HepG2 (cell line): ENCODE measurements at regions not wholly inside any gene's neighbourhood (a gene's known extent, or its start where the extent isn't known, plus 50 kb on each side); places are given as distances from the start of the nearest gene placed in this dataset.
"Not testable (repeated sequence)": the region's sequence is repeated elsewhere in the genome, so short reads cannot be mapped to it uniquely, and the experiment has no call there.

Experiments used
- ATAC-seq: fragments of 200-7000 bp; cut with Tn5 transposase; 3 replicates; pipeline ENCODE4 v1.9.1; 2020; ENCODE audit warnings: mild to moderate bottlenecking, moderate library complexity
- BruUV-seq: library from RNA; stranded (reverse); fragments of 400-500 nt; replicated peaks from 2 replicates; lab custom pipeline; 2021; lab: Mats Ljungman, UMichigan
- CTCF ChIA-PET: fragments of 300-600 bp; formaldehyde crosslinking; extraction: SDS; loops from one replicate; lab custom pipeline; 2021; ENCODE audit warnings: low total read pairs, inconsistent platforms, low intra/inter-chr PET ratio; lab: Yijun Ruan, JAX
- POLR2A ChIA-PET: fragments of 350-600 bp; sonication (Branson Sonifier 250); formaldehyde crosslinking; loops from one replicate; lab custom pipeline; 2020; ENCODE audit warnings: antibody characterized with exemption, inconsistent platforms; lab: Yijun Ruan, JAX
- DNase-seq: peaks from one replicate; pipeline ENCODE4 v3.0.0-alpha.2; 2015; ENCODE audit warnings: low spot score
- FAIRE-seq: peaks from 3 replicates; lab custom pipeline; 2011; peaks lifted over from hg19 to GRCh38; lab: Jason Lieb, UNC
- H2AFZ ChIP-seq: one replicate; pipeline ENCODE4 v1.6.1; 2011; ENCODE audit warnings: low read length, inconsistent platforms
- H3K27ac ChIP-seq: fragments of 300-600 bp; 3 replicates; pipeline ENCODE4 v1.8.0; 2011; ENCODE audit warnings: mixed run types, mild to moderate bottlenecking, mixed read lengths, low read length, inconsistent platforms; ENCODE audit not compliant: insufficient read depth; ENCODE audit errors: extremely low read length
- H3K27me3 ChIP-seq, 2 experiments: fragments of 200-600 bp in 1 of 2; 2 replicates in 1 of 2; 3 replicates in 1 of 2; pipeline versions ENCODE4 v1.6.0 to v1.8.0; 2011; ENCODE audit warnings: low read length in 2 of 2, mild to moderate bottlenecking in 2 of 2, moderate library complexity in 2 of 2, inconsistent platforms in 1 of 2; ENCODE audit not compliant: insufficient read depth in 2 of 2, control insufficient read depth in 1 of 2
- H3K36me3 ChIP-seq, 2 experiments: fragments of 200-600 bp in 1 of 2; replicated peaks in 1 of 2; 2 replicates in 1 of 2; 3 replicates in 1 of 2; pipeline versions ENCODE4 v1.5.1 to v1.8.0; 2011; ENCODE audit warnings: low read length in 2 of 2, inconsistent platforms in 1 of 2; ENCODE audit not compliant: insufficient read depth in 2 of 2, control insufficient read depth in 1 of 2
- H3K4me1 ChIP-seq: 2 replicates; pipeline ENCODE4 v1.5.1; 2012; ENCODE audit warnings: low read length, inconsistent platforms; ENCODE audit not compliant: insufficient read depth
- H3K4me2 ChIP-seq: 2 replicates; pipeline ENCODE4 v1.6.0; 2011; ENCODE audit warnings: low read depth, low read length, inconsistent platforms
- H3K4me3 ChIP-seq, 3 experiments: fragments of 200-600 bp in 1 of 3; sonication (generic), shearing (Covaris generic) in 1 of 3; replicated peaks in 1 of 3; 2 replicates each; pipeline ENCODE4 v1.5.1; 2011 to 2016; ENCODE audit warnings: low read length in 3 of 3, inconsistent platforms in 2 of 3, low read depth in 2 of 3, mild to moderate bottlenecking in 2 of 3, control low read depth in 1 of 3, mixed read lengths in 1 of 3; ENCODE audit not compliant: insufficient read depth in 1 of 3
- H3K79me2 ChIP-seq: one replicate; pipeline ENCODE4 v1.6.1; 2011; ENCODE audit warnings: low read length, inconsistent platforms; ENCODE audit not compliant: insufficient read depth
- H3K9ac ChIP-seq: 2 replicates; pipeline ENCODE4 v1.6.0; 2011; ENCODE audit warnings: mild to moderate bottlenecking, low read depth, low read length, inconsistent platforms; ENCODE audit not compliant: insufficient read depth
- H3K9me3 ChIP-seq: 2 replicates; pipeline ENCODE4 v1.5.1; 2012; ENCODE audit warnings: mild to moderate bottlenecking, low read length
- H4K20me1 ChIP-seq: 2 replicates; pipeline ENCODE4 v1.6.0; 2011; ENCODE audit warnings: inconsistent platforms, mild to moderate bottlenecking, low read length, moderate library complexity; ENCODE audit not compliant: insufficient read depth
- ATRX ChIP-seq: sonication (generic); formaldehyde crosslinking; IDR thresholded peaks from 2 replicates; pipeline ENCODE4 v1.4.0; 2020; ENCODE audit warnings: missing genetic modification reagents, borderline replicate concordance
- GLI4 ChIP-seq: sonication (generic); formaldehyde crosslinking; IDR thresholded peaks from 2 replicates; pipeline ENCODE4 v1.5.1; 2020; ENCODE audit warnings: missing genetic modification reagents, mild to moderate bottlenecking, moderate library complexity, borderline replicate concordance
- HIVEP1 ChIP-seq: sonication (generic); formaldehyde crosslinking; IDR thresholded peaks from 2 replicates; pipeline ENCODE4 v1.4.0; 2020; ENCODE audit warnings: mild to moderate bottlenecking, missing genetic modification reagents
- HNF4A ChIP-seq: sonication (generic); formaldehyde crosslinking; IDR thresholded peaks from 2 replicates; pipeline ENCODE4 v1.4.0; 2020; ENCODE audit warnings: missing genetic modification reagents
- KDM5A ChIP-seq: fragments of 200-600 bp; sonication (generic); IDR thresholded peaks from 2 replicates; pipeline ENCODE4 v1.7.0; 2018; ENCODE audit warnings: antibody characterized with exemption, mild to moderate bottlenecking, low read length, borderline replicate concordance
- MTF2 ChIP-seq: sonication (generic); formaldehyde crosslinking; IDR thresholded peaks from 2 replicates; pipeline ENCODE4 v1.5.0; 2020; ENCODE audit warnings: missing genetic modification reagents, borderline replicate concordance
- RAD21 ChIP-seq: fragments of 450-650 bp; formaldehyde crosslinking; IDR thresholded peaks from 2 replicates; pipeline ENCODE4 v1.5.0; 2020; ENCODE audit warnings: mild to moderate bottlenecking
- RBAK ChIP-seq: sonication (generic); formaldehyde crosslinking; IDR thresholded peaks from 2 replicates; pipeline ENCODE4 v1.5.1; 2020; ENCODE audit warnings: mild to moderate bottlenecking, missing genetic modification reagents
- SMAD1 ChIP-seq: sonication (generic); formaldehyde crosslinking; IDR thresholded peaks from 2 replicates; pipeline ENCODE4 v1.4.0; 2020; ENCODE audit warnings: missing genetic modification reagents, low read depth, mild to moderate bottlenecking, borderline replicate concordance
- TOE1 ChIP-seq: sonication (generic); formaldehyde crosslinking; IDR thresholded peaks from 2 replicates; pipeline ENCODE4 v1.4.0; 2020; ENCODE audit warnings: mild to moderate bottlenecking, missing genetic modification reagents
- ZNF180 ChIP-seq: sonication (generic); formaldehyde crosslinking; IDR thresholded peaks from 2 replicates; pipeline ENCODE4 v1.4.0; 2020; ENCODE audit warnings: low read depth, missing genetic modification reagents, borderline replicate concordance
- ZNF383 ChIP-seq: sonication (generic); formaldehyde crosslinking; IDR thresholded peaks from 2 replicates; pipeline ENCODE4 v1.4.0; 2020; ENCODE audit warnings: missing genetic modification reagents, mild to moderate bottlenecking, borderline replicate concordance
- ZNF772 ChIP-seq: sonication (generic); formaldehyde crosslinking; IDR thresholded peaks from 2 replicates; pipeline ENCODE4 v1.5.0; 2020; ENCODE audit warnings: mild to moderate bottlenecking, missing genetic modification reagents
- ZNF782 ChIP-seq: sonication (generic); formaldehyde crosslinking; IDR thresholded peaks from 2 replicates; pipeline ENCODE4 v1.4.0; 2020; ENCODE audit warnings: missing genetic modification reagents, mild to moderate bottlenecking, borderline replicate concordance
- ZNF879 ChIP-seq: sonication (generic); formaldehyde crosslinking; IDR thresholded peaks from 2 replicates; pipeline ENCODE4 v1.8.1; 2023; ENCODE audit warnings: missing genetic modification reagents
- WGBS: methylation state at CpG from one replicate; pipeline ENCODE4 v1.1.6; 2017; ENCODE audit warnings: low lambda C conversion rate; 5-methylcytosine and 5-hydroxymethylcytosine counted together
- in situ Hi-C: cut with HindIII; loops from 2 replicates; pipeline ENCODE4 v1.10.0; 2017; ENCODE audit warnings: low pct_unique_long_range_greater_than_20kb; ENCODE audit not compliant: extremely low pct_ligation_motif_present
- intact Hi-C: fragments of 100-400 bp; cut with micrococcal nuclease; formaldehyde crosslinking; loops from one replicate; pipeline ENCODE4 v1.10.0; 2022; ENCODE audit not compliant: unreplicated experiment
- TF ChIP-seq, protein P1 (sequence below): sonication (generic); formaldehyde crosslinking; IDR thresholded peaks from 2 replicates; pipeline ENCODE4 v1.8.1; 2023; ENCODE audit warnings: mild to moderate bottlenecking, inconsistent platforms, moderate library complexity, missing genetic modification reagents, borderline replicate concordance
- TF ChIP-seq, protein P2 (sequence below): sonication (generic); formaldehyde crosslinking; IDR thresholded peaks from 2 replicates; pipeline ENCODE4 v1.8.0; 2022; ENCODE audit warnings: mild to moderate bottlenecking, missing genetic modification reagents, borderline replicate concordance

DNA sequence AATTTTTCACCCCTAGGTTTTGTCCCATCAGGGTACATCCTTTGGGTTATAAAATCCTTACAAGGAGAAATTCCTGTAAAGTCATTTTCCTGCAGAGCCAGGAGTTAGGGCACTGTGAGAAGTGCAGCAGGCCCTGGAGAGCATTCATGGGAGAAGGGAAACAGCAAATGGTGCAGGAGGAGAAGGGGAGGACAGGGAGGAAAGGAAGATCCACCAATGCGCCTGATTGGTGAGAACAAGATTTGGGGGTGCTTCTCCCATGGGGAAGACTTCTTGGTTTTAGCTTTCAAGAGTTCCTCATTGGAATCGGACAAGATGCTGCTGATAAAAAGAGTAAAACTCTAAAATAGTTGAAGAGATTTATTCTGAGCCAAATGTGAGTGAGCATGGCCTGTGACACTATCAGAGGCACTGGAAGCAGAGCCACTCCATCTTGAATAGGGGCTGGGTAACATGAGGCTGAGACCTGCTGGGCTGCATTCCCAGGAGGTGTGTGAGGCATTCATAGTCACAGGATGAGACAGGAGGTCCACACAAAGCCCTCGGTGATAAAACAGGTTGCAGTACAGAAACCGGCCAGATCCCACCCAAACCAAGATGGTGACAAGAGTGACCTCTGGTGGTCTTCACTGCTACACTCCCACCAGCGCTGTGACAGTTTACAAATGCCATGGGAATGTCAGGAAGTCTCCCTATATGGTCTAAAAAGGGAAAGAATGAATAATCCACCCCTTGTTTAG lies 305.5 kb upstream of the USP9Y start:
- BruUV-seq: not testable (repeated sequence)
- peak; percentile 95 for FAIRE-seq
- peak; percentile 46 for ATAC-seq

DNA sequence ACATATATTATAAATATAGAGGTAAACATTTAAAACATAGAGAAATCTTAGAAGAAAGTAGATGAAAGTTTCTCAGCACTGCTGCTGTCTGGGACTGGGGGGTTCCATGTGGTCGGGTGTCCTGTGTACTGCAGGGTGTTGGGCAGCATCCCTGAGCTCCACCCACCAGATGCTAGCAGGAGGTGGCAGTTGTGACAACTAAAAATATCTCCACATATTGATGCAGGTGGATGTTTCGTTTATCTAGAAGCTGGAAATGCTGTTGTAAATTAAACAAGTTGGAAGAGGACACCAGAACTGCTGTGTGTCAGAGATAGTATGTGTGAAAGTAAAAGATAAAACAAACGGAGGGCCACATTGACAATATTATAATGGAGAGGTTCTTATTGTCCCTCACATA lies 297.1 kb upstream of the USP9Y start:
- in situ Hi-C loops: no loop called here
- Histone ChIP-seq H3K36me3 (no peaks in the 10 kb centered on the region), H3K27ac (no peak overlapping the region), H3K4me3 (no peak overlapping the region), H3K27me3 (no peaks in the 10 kb centered on the region), H3K4me2 (no peak overlapping the region), H4K20me1 (no peaks in the 10 kb centered on the region), H2AFZ (no peak overlapping the region), H3K79me2 (no peaks in the 10 kb centered on the region), H3K9ac (no peak overlapping the region), H3K9me3 (no peaks in the 10 kb centered on the region), H3K4me1 (no peaks in the 10 kb centered on the region)
- FAIRE-seq (no peak), DNase-seq (no peak), ATAC-seq (no peak)
- ChIA-PET CTCF (no interaction called here), POLR2A (no interaction called here)
- no TSS peak for BruUV-seq
- intact Hi-C loops: no loop called here
- 92% methylated on average over 3 of the region's 3 CpGs for WGBS
- TF ChIP-seq ZNF879 (CRISPR knock-in tag) (no peak), GLI4 (CRISPR knock-in tag) (no peak), MTF2 (CRISPR knock-in tag) (no peak), ZNF772 (no peak), TOE1 (CRISPR knock-in tag) (no peak), KDM5A (no peak), ZNF782 (CRISPR knock-in tag) (no peak), HNF4A (no peak), ZNF383 (CRISPR knock-in tag) (no peak), HIVEP1 (CRISPR knock-in tag) (no peak), ZNF180 (no peak), SMAD1 (no peak), RBAK (no peak), ATRX (CRISPR knock-in tag) (no peak)
- TF ChIP-seq, protein P1, sequence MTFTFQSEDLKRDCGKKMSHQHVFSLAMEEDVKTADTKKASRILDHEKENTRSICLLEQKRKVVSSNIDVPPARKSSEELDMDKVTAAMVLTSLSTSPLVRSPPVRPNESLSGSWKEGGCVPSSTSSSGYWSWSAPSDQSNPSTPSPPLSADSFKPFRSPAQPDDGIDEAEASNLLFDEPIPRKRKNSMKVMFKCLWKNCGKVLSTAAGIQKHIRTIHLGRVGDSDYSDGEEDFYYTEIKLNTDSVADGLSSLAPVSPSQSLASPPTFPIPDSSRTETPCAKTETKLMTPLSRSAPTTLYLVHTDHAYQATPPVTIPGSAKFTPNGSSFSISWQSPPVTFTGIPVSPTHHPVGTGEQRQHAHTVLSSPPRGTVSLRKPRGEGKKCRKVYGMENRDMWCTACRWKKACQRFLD (CRISPR knock-in tag): no peak
- TF ChIP-seq, protein P2, sequence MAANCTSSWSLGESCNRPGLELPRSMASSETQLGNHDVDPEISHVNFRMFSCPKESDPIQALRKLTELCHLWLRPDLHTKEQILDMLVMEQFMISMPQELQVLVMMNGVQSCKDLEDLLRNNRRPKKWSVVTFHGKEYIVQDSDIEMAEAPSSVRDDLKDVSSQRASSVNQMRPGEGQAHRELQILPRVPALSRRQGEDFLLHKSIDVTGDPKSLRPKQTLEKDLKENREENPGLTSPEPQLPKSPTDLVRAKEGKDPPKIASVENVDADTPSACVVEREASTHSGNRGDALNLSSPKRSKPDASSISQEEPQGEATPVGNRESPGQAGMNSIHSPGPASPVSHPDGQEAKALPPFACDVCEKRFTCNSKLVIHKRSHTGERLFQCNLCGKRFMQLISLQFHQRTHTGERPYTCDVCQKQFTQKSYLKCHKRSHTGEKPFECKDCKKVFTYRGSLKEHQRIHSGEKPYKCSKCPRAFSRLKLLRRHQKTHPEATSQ (CRISPR knock-in tag): no peak

More for the DNA sequence above, 305.5 kb upstream of the USP9Y start:
- H3K27me3 ChIP-seq, H2AFZ ChIP-seq, H3K9me3 ChIP-seq, H3K27ac ChIP-seq, H3K4me3 ChIP-seq, H3K4me2 ChIP-seq, POLR2A ChIA-PET, CTCF ChIA-PET, H3K36me3 ChIP-seq, H3K9ac ChIP-seq, in situ Hi-C loops, H3K79me2 ChIP-seq, intact Hi-C loops, H4K20me1 ChIP-seq: not testable (repeated sequence)
- TF ChIP-seq RAD21: 0 out of 2 replicates have a peak, but pooled peaks have one; percentile 11
- peaks cover 26% of the 10 kb centered on the region for H3K4me1 ChIP-seq
- DNase-seq: peak; percentile 16
- WGBS: 93% methylated on average over 3 of the region's 5 CpGs
